SK-N-SH (cell line): ENCODE measurements at regions not wholly inside any gene's neighbourhood (a gene's known extent, or its start where the extent isn't known, plus 50 kb on each side); places are given as distances from the start of the nearest gene placed in this dataset.

Experiments
- CTCF ChIA-PET: fragments of 300-600, 350-600 bp; formaldehyde crosslinking; extraction: SDS; loops from one replicate; lab custom pipeline; 2021; lab: Yijun Ruan, JAX
- POLR2A ChIA-PET: fragments of 350-600 bp; sonication (Branson Sonifier 250); formaldehyde crosslinking; extraction: SDS; loops from one replicate; lab custom pipeline; 2020; ENCODE audit warnings: antibody characterized with exemption, inconsistent platforms; lab: Yijun Ruan, JAX
- DNase-seq: peaks from one replicate; pipeline ENCODE4 v3.0.0; 2012
- H2AFZ ChIP-seq: fragments of 200-600 bp; sonication (generic); 2 replicates; pipeline ENCODE4 v1.8.1; 2016; ENCODE audit warnings: antibody characterized with exemption, mild to moderate bottlenecking, low read depth
- H3F3A ChIP-seq: fragments of 200-600 bp; sonication (generic); replicated peaks from 2 replicates; pipeline ENCODE3; 2016; ENCODE audit warnings: antibody characterized with exemption, mild to moderate bottlenecking; ENCODE audit not compliant: insufficient read depth
- H3K27ac ChIP-seq, 2 experiments: fragments of 200-500 bp in 1 of 2; fragments of 200-600 bp in 1 of 2; sonication (Bioruptor generic) in 1 of 2; sonication (generic), shearing (Covaris generic) in 1 of 2; 2 replicates each; pipeline versions ENCODE4 v1.5.1 to v1.6.1; 2014 to 2016; ENCODE audit warnings: low read depth in 2 of 2, inconsistent platforms in 1 of 2, low read length in 1 of 2, mild to moderate bottlenecking in 1 of 2, mixed read lengths in 1 of 2
- H3K27me3 ChIP-seq: fragments of 200-600 bp; sonication (generic), shearing (Covaris generic); 2 replicates; pipeline ENCODE4 v1.6.1; 2016; ENCODE audit warnings: mixed run types; ENCODE audit not compliant: insufficient read depth
- H3K36me3 ChIP-seq, 2 experiments: fragments of 200-500 bp in 1 of 2; fragments of 200-600 bp in 1 of 2; sonication (Bioruptor generic) in 1 of 2; sonication (generic) in 1 of 2; replicated peaks in 1 of 2; 2 replicates each; pipeline versions ENCODE3 to v1.5.1; 2014 to 2016; ENCODE audit warnings: low read length in 1 of 2, mild to moderate bottlenecking in 1 of 2; ENCODE audit not compliant: insufficient read depth in 2 of 2, control insufficient read depth in 1 of 2
- H3K4me1 ChIP-seq, 2 experiments: fragments of 200-500 bp in 1 of 2; fragments of 200-600 bp in 1 of 2; sonication (Bioruptor generic) in 1 of 2; sonication (generic), shearing (Covaris generic) in 1 of 2; 2 replicates each; pipeline versions ENCODE4 v1.5.1 to v1.6.1; 2014 to 2016; ENCODE audit warnings: low read depth in 1 of 2, low read length in 1 of 2, mixed run types in 1 of 2; ENCODE audit not compliant: insufficient read depth in 2 of 2, control insufficient read depth in 1 of 2
- H3K4me2 ChIP-seq: fragments of 200-600 bp; sonication (generic), shearing (Covaris generic); 2 replicates; pipeline ENCODE4 v1.6.1; 2017; ENCODE audit warnings: mixed run types
- H3K4me3 ChIP-seq, 2 experiments: fragments of 200-500 bp in 1 of 2; fragments of 200-600 bp in 1 of 2; sonication (Bioruptor generic) in 1 of 2; sonication (generic), shearing (Covaris generic) in 1 of 2; 2 replicates each; pipeline versions ENCODE4 v1.5.1 to v1.8.1; 2014 to 2016; ENCODE audit warnings: low read depth in 2 of 2, inconsistent platforms in 1 of 2, low read length in 1 of 2, mild to moderate bottlenecking in 1 of 2, mixed read lengths in 1 of 2, moderate library complexity in 1 of 2
- H3K79me2 ChIP-seq: fragments of 200-600 bp; sonication (generic); 2 replicates; pipeline ENCODE4 v1.8.1; 2017; ENCODE audit warnings: mild to moderate bottlenecking; ENCODE audit not compliant: insufficient read depth
- H3K9ac ChIP-seq: fragments of 200-600 bp; sonication (generic); 2 replicates; pipeline ENCODE4 v1.6.1; 2017; ENCODE audit warnings: mixed run types
- H3K9me2 ChIP-seq: fragments of 200-600 bp; sonication (generic); 2 replicates; pipeline ENCODE4 v1.6.1; 2017; ENCODE audit warnings: mixed run types
- H3K9me3 ChIP-seq: fragments of 200-600 bp; sonication (generic); 2 replicates; pipeline ENCODE4 v1.6.1; 2017; ENCODE audit warnings: mixed run types, mild to moderate bottlenecking, moderate library complexity
- H4K20me1 ChIP-seq: fragments of 200-600 bp; sonication (generic); 2 replicates; pipeline ENCODE4 v1.6.1; 2017; ENCODE audit warnings: mild to moderate bottlenecking, mixed run types; ENCODE audit not compliant: insufficient read depth
- CHD2 ChIP-seq: fragments of 150-350 bp; IDR thresholded peaks from 2 replicates; pipeline ENCODE4 v1.6.1; 2018; ENCODE audit warnings: low read length; ENCODE audit not compliant: partially characterized antibody
- EP300 ChIP-seq, 2 experiments: IDR thresholded peaks; 2 replicates each; pipeline versions ENCODE4 v1.4.0 to v1.6.1; 2012; ENCODE audit warnings: borderline replicate concordance in 1 of 2, low read depth in 1 of 2, low read length in 1 of 2
- EZH2phosphoT487 ChIP-seq: fragments of 200-600 bp; sonication (generic); IDR thresholded peaks from 2 replicates; pipeline ENCODE4 v1.6.1; 2017; ENCODE audit warnings: low read depth, mixed run types, mild to moderate bottlenecking, antibody characterized with exemption, moderate library complexity, borderline replicate concordance
- FOXM1 ChIP-seq: IDR thresholded peaks from 2 replicates; pipeline ENCODE4 v1.4.0; 2012; ENCODE audit warnings: low read depth, mild to moderate bottlenecking
- GABPA ChIP-seq: IDR thresholded peaks from 2 replicates; pipeline ENCODE4 v1.4.0; 2012; ENCODE audit warnings: low read depth, mild to moderate bottlenecking
- GATA2 ChIP-seq: sonication (generic); formaldehyde crosslinking; IDR thresholded peaks from 2 replicates; pipeline ENCODE4 v1.5.0; 2020; ENCODE audit warnings: mild to moderate bottlenecking, missing genetic modification reagents
- IRF3 ChIP-seq: fragments of 150-350 bp; IDR thresholded peaks from 2 replicates; pipeline ENCODE4 v1.6.1; 2016; ENCODE audit warnings: mild to moderate bottlenecking, low read depth, low read length
- MEF2A ChIP-seq: IDR thresholded peaks from 2 replicates; pipeline ENCODE4 v1.4.0; 2012; ENCODE audit warnings: low read depth, borderline replicate concordance
- MXI1 ChIP-seq: IDR thresholded peaks from 2 replicates; pipeline ENCODE4 v1.6.1; 2012; ENCODE audit warnings: mild to moderate bottlenecking, low read depth, low read length, improper control_type of control experiment
- PBX3 ChIP-seq: IDR thresholded peaks from 2 replicates; pipeline ENCODE4; 2012
- POLR2AphosphoS5 ChIP-seq: IDR thresholded peaks from 2 replicates; pipeline ENCODE4 v1.6.1; 2012; ENCODE audit warnings: low read depth, low read length
- RAD21 ChIP-seq: IDR thresholded peaks from 2 replicates; pipeline ENCODE4 v1.6.1; 2012; ENCODE audit warnings: mild to moderate bottlenecking, low read length
- RCOR1 ChIP-seq: fragments of 150-350 bp; IDR thresholded peaks from 2 replicates; pipeline ENCODE4 v1.6.1; 2017; ENCODE audit warnings: antibody characterized with exemption, low read length
- RFX5 ChIP-seq: IDR thresholded peaks from 2 replicates; pipeline ENCODE4 v1.6.1; 2012; ENCODE audit warnings: mild to moderate bottlenecking, improper control_type of control experiment, low read length
- SMC3 ChIP-seq: IDR thresholded peaks from 2 replicates; pipeline ENCODE4 v1.6.1; 2012; ENCODE audit warnings: low read depth, low read length, improper control_type of control experiment
- TCF12 ChIP-seq: IDR thresholded peaks from 2 replicates; pipeline ENCODE4 v1.4.0; 2012
- USF1 ChIP-seq: IDR thresholded peaks from 2 replicates; pipeline ENCODE4 v1.4.0; 2012; ENCODE audit warnings: low read depth, borderline replicate concordance
- USF2 ChIP-seq: fragments of 150-350 bp; IDR thresholded peaks from 2 replicates; pipeline ENCODE4 v1.6.1; 2017; ENCODE audit warnings: antibody characterized with exemption, low read length, low read depth, borderline replicate concordance
- YY1 ChIP-seq: IDR thresholded peaks from 2 replicates; pipeline ENCODE4 v1.4.0; 2012; ENCODE audit warnings: low read depth, mild to moderate bottlenecking
- WGBS: methylation state at CpG from one replicate; pipeline ENCODE4 v1.1.6; 2017; ENCODE audit warnings: low lambda C conversion rate; 5-methylcytosine and 5-hydroxymethylcytosine counted together

GRCh38 chr5:17343675-17344074, 126.2 kb downstream of the BASP1 start:
- no peaks in the 10 kb centered on the region for H3K27me3 ChIP-seq
- H2AFZ ChIP-seq: no peak overlapping the region
- no peaks in the 10 kb centered on the region for H3K9me3 ChIP-seq
- H3K4me3 ChIP-seq: no peak overlapping the region
- TF ChIP-seq YY1 (no peak), CHD2 (no peak), RFX5 (no peak), RCOR1 (no peak), MEF2A (no peak), MXI1 (no peak), SMC3 (no peak), PBX3 (no peak), RAD21 (no peak), POLR2AphosphoS5 (no peak), EP300 (IDR thresholded peaks at IDR 0.05; ENCODE audit: borderline replicate concordance in 1 of 2, low read depth in 1 of 2, low read length in 1 of 2) (no peak), IRF3 (no peak), FOXM1 (no peak), GATA2 (CRISPR knock-in tag) (no peak), EZH2phosphoT487 (no peak), TCF12 (no peak)
- no peak for DNase-seq
- 40% methylated on average over 2 of the region's 2 CpGs for WGBS
- H3F3A ChIP-seq: no peaks in the 10 kb centered on the region
- no peaks in the 10 kb centered on the region for H3K4me1 ChIP-seq
- H3K27ac ChIP-seq: no peak overlapping the region
- H4K20me1 ChIP-seq: no peaks in the 10 kb centered on the region
- H3K36me3 ChIP-seq: no peaks in the 10 kb centered on the region
- CTCF ChIA-PET: no interaction called here
- no peak overlapping the region for H3K9ac ChIP-seq
- H3K4me2 ChIP-seq: no peak overlapping the region
- POLR2A ChIA-PET: no interaction called here
- H3K79me2 ChIP-seq: no peaks in the 10 kb centered on the region
- H3K9me2 ChIP-seq: no peaks in the 10 kb centered on the region

GRCh38 chr5:17346811-17347210, 129.4 kb downstream of the BASP1 start:
- Histone ChIP-seq H3K27me3 (no peaks in the 10 kb centered on the region; the same call in 1 of the 2 replicates), H3K36me3 (no peaks in the 10 kb centered on the region), H3K79me2 (no peaks in the 10 kb centered on the region), H2AFZ (no peak overlapping the region), H3K4me3 (no peak overlapping the region), H3K9ac (no peak overlapping the region), H3K9me3 (no peaks in the 10 kb centered on the region), H3K4me1 (no peaks in the 10 kb centered on the region), H3F3A (no peaks in the 10 kb centered on the region), H3K4me2 (no peak overlapping the region), H3K9me2 (no peaks in the 10 kb centered on the region), H4K20me1 (no peaks in the 10 kb centered on the region), H3K27ac (no peak overlapping the region)
- TF ChIP-seq MEF2A (no peak), YY1 (no peak), GABPA (no peak), USF2 (no peak), PBX3 (no peak), EP300 (IDR thresholded peaks at IDR 0.05; ENCODE audit: borderline replicate concordance in 1 of 2, low read depth in 1 of 2, low read length in 1 of 2) (no peak), USF1 (no peak), RFX5 (no peak)
- no peak for DNase-seq
- POLR2A ChIA-PET: no interaction called here
- 59% methylated on average over 2 of the region's 2 CpGs for WGBS
- CTCF ChIA-PET: interaction anchor here (1.6 kb wide), 1 partner anchor 31 kb away, joined by 3 read pairs; no protein-coding TSS in a partner anchor
